Omental fat pad (tissue), 3 donors: ENCODE measurements at regions not wholly inside any gene's neighbourhood (a gene's known extent, or its start where the extent isn't known, plus 50 kb on each side); places are given as distances from the start of the nearest gene placed in this dataset.

Experiments used
- ATAC-seq: fragments of 150-250 bp; one replicate; pipeline ENCODE4 v1.9.1; 2016; ENCODE audit warnings: mild to moderate bottlenecking, moderate library complexity; ENCODE audit not compliant: low FRiP score
- DNase-seq: peaks from one replicate; pipeline ENCODE4 v3.0.0-alpha.2; 2019; ENCODE audit warnings: low spot score
- TF ChIP-seq, protein P1 (sequence below), 3 donors: fragments of 450-650 bp; IDR thresholded peaks; one replicate each; pipeline ENCODE4 v1.5.1; 2016 to 2017; ENCODE audit warnings: antibody characterized with exemption in 3 of 3, mild to moderate bottlenecking in 3 of 3, moderate library complexity in 2 of 3

DNA sequence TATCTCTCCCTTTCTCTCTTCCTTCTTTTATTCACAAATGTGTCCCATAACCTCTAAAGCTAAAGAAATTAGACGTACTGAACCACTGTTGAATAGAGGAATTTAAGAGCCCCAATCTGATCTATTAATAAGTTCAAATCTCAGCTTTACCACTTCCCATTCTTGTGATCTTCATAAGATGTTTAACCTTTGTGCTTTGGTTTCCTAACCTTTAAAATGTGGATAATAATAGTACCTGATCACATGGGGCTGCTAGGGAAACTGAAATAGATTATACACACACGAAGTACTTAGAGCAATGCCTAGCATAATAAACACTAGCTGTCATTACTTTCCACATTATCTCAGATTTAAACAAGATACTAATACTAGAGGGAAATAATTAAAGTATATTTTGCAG, 324.3 kb upstream of the SEMA6A start:
- DNase-seq = no peak
- TF ChIP-seq, protein P1, sequence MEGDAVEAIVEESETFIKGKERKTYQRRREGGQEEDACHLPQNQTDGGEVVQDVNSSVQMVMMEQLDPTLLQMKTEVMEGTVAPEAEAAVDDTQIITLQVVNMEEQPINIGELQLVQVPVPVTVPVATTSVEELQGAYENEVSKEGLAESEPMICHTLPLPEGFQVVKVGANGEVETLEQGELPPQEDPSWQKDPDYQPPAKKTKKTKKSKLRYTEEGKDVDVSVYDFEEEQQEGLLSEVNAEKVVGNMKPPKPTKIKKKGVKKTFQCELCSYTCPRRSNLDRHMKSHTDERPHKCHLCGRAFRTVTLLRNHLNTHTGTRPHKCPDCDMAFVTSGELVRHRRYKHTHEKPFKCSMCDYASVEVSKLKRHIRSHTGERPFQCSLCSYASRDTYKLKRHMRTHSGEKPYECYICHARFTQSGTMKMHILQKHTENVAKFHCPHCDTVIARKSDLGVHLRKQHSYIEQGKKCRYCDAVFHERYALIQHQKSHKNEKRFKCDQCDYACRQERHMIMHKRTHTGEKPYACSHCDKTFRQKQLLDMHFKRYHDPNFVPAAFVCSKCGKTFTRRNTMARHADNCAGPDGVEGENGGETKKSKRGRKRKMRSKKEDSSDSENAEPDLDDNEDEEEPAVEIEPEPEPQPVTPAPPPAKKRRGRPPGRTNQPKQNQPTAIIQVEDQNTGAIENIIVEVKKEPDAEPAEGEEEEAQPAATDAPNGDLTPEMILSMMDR (IDR thresholded peaks at IDR 0.05) = no peak
- no peak for ATAC-seq

DNA sequence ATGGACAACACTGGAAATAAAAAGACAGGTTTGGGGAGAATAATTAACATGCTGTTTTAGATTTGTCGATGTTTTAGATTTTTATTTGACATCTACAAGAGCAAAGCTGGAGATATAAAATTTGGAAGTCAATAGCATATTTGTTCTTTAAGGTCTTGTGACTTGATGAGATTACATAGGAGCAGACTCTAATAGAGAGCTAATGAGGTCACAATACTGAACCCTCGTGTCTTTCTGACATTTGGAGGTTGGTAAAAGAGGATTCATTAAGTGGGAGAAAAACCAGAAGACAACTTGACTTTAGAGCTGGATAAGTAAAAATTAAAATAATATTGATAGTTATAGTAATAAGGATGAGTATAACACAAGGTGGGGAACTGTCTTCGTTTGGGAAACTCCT, 322.7 kb upstream of the SEMA6A start:
- no peak for ATAC-seq

DNA sequence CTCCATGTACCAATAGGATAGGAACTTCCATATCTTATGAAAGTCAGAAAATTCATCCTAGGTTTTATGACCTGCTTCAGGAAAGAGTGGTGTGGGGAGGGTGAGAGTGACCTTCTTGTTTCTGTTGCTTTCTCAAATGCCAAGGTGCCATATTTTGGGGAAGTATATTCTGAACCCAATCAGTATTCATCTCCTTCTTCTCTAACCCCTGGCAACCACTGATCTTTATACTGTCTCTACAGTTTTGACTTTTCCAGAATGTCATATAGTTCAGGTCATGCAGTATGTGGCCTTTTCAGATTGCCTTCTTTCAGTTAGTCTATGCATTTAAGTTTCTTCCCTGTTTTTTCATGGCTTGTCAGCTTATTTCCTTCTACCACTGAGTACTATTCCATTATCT, 321.4 kb upstream of the SEMA6A start:
- TF ChIP-seq, protein P1 (IDR thresholded peaks at IDR 0.05) = no peak
- ATAC-seq (no peak), DNase-seq (no peak)

More for the DNA sequence above, 322.7 kb upstream of the SEMA6A start:
- TF ChIP-seq, protein P1 (IDR thresholded peaks at IDR 0.05) = no peak
- DNase-seq = no peak

DNA sequence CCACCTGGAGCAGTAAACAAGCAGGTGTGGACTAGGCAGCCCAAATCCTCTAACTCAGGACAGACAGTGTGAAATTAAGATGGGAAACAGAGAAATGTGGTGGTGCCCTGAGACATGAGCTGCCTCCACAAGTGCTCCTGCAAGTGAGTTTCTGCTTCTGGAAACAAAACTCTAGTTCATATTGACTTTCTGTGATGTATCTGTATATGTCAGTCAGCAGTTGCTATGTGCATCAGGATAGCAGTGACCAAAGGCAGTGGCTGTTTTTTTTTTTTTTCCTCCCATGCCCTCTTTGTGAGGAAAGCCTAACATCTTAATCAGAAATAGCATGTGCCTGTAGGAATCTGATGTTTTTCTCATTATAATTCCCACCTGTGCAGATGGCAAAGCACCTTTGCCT, 318.4 kb upstream of the SEMA6A start:
- ATAC-seq (no peak), DNase-seq (no peak)
- TF ChIP-seq, protein P1 (IDR thresholded peaks at IDR 0.05) = no peak

DNA sequence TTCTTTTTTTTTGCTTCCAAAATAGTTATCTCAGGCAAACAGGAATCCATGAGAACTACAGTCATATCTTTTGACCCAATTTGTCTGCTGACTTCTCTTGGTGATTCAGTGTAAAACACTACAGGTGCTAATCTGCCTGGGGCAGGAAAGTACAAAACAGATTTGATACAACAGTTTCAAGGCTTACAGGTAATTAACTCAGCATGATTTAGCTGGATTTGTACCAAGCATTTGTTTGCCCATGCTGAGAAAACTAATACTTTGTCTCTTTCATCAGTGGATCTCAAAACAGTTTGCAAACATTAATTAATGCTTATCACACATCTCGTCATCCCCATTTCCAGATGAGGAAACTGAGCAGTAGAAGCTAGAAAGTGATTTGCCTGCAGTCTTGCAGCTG, 312.5 kb upstream of the SEMA6A start:
- ATAC-seq (no peak), DNase-seq (no peak)
- TF ChIP-seq, protein P1 (IDR thresholded peaks at IDR 0.05) = no peak

DNA sequence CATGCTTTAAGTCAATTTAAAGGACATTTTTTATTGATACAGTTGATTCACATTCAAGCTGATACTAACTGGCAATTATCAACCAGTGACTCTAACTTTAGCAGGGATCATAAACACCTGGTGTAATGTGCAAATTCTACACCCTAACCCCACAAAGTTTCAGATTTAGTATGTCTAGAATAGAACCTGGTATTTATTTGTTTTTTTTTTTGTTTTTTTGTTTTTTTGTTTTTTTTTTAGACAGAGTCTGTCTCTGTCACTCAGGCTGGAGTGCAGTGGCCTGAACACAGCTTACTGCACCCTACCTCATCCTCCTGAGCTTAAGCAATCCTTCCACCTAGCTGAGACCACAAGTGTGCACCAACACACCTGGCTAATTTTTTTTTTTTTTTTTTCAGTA, 311.2 kb upstream of the SEMA6A start:
- DNase-seq (no peak), ATAC-seq (no peak)
- TF ChIP-seq, protein P1 (IDR thresholded peaks at IDR 0.05) = no peak

DNA sequence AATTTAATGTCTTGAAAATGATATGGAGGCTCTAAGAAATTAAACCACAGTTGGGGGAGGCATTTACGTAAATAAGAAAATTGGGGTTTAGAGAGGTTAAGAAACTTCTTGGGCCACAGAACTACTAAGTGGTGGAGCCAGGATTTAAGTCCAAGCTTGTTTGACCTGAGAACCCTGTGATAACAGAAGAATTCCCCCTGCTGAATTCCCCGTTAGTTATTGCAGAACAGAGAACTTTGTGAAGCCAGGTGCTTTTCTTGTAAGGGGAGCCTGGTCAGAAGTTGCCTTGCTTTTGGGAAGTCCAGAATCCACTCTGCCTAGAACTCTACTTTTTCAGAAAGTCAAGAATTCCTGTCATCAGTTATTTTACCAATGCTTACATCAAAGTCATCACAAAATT, 309.3 kb upstream of the SEMA6A start:
- ATAC-seq = no peak
- TF ChIP-seq, protein P1 (IDR thresholded peaks at IDR 0.05) = no peak
- no peak for DNase-seq
